ENCODE measurements at regions not wholly inside any gene's neighbourhood (a gene's known extent, or its start where the extent isn't known, plus 50 kb on each side); places are given as distances from the start of the nearest gene placed in this dataset.
A peak's percentile ranks its signal among the peaks of the same experiment; 100 is the strongest.

- CTCF ChIA-PET = no interaction called here
- DNase-seq = peak; percentile 66
These were observed 304.3 kb downstream of the HRH4 start for GRCh38 chr18:24764766-24765165.

More at GRCh38 chr18:24764766-24765165, 304.3 kb downstream of the HRH4 start:
- in situ Hi-C loops (cut with MboI; ENCODE audit: low sequenced_read_pairs) (no loop called here), intact Hi-C loops (cut with micrococcal nuclease) (loop anchor here (10.0 kb wide), 1 partner anchor 100 kb away; no protein-coding TSS in a partner anchor), dilution Hi-C loops (cut with HindIII; ENCODE audit: low sequenced_read_pairs, unreplicated experiment) (no loop called here)
- Histone ChIP-seq H3K36me3 (ENCODE audit: control insufficient read depth, insufficient read depth, low read length) (no peaks in the 10 kb centered on the region), H3K4ac (ENCODE audit: low read depth, low read length) (peak overlapping the region; percentile 38; the same call in 1 of the 2 replicates), H3K4me2 (ENCODE audit: low read depth, low read length) (no peak overlapping the region), H3K23ac (ENCODE audit: low read depth, low read length) (peak overlapping the region; percentile 47; the same call in 1 of the 2 replicates), H4K91ac (ENCODE audit: insufficient read depth, low read depth, low read length) (peak overlapping the region; percentile 92; the same call in 1 of the 2 replicates), H3K4me3 (ENCODE audit: insufficient read depth, low read depth, low read length) (no peak overlapping the region), H2BK15ac (ENCODE audit: low read depth, low read length) (peak overlapping the region; percentile 86; the same call in 1 of the 3 replicates), H2AK5ac (ENCODE audit: low read depth, low read length) (peak overlapping the region; percentile 45; the same call in 1 of the 2 replicates), H3K56ac (ENCODE audit: extremely low read depth, insufficient read depth, low read length) (no peak overlapping the region), H3K4me1 (ENCODE audit: control insufficient read depth, insufficient read depth, low read length) (peaks cover 20% of the 10 kb centered on the region), H2BK120ac (ENCODE audit: low read depth, low read length) (peak overlapping the region; percentile 97), H2BK5ac (ENCODE audit: low read depth, low read length, poor library complexity, severe bottlenecking) (peak overlapping the region; percentile 96), H2BK20ac (ENCODE audit: low read depth, low read length) (peak overlapping the region; percentile 98), H3K14ac (replicated peaks; ENCODE audit: low read depth, low read length) (no peak overlapping the region; the same call in 1 of the 2 replicates), H4K8ac (ENCODE audit: low read depth in 2 of 2, low read length in 2 of 2) (peak overlapping the region; percentile 16 to 84; a peak in 3 of 4 replicates), H4K5ac (ENCODE audit: low read depth, low read length) (peak overlapping the region; percentile 88; the same call in 1 of the 2 replicates), H3K18ac (ENCODE audit: low read depth, low read length) (peak overlapping the region; percentile 95; the same call in 1 of the 2 replicates), H3K27ac (ENCODE audit: insufficient read depth, low read length) (no peak overlapping the region), H2AK9ac (replicated peaks; ENCODE audit: low read depth, low read length, poor library complexity) (peak overlapping the region; percentile 43), H3K9me3 (ENCODE audit: control insufficient read depth, insufficient read depth, low read length) (no peaks in the 10 kb centered on the region), H3K9ac (ENCODE audit: low read depth, low read length) (no peak overlapping the region), H4K20me1 (ENCODE audit: insufficient read depth, low read length) (no peaks in the 10 kb centered on the region), H2AFZ (replicated peaks; ENCODE audit: low read length, poor library complexity) (peak overlapping the region; percentile 13), H3K79me1 (ENCODE audit: low read depth in 1 of 2, low read length in 2 of 2) (no peaks in the 10 kb centered on the region), H3K27me3 (ENCODE audit: control insufficient read depth, insufficient read depth, low read length) (no peaks in the 10 kb centered on the region), H3K9me1 (ENCODE audit: insufficient read depth, low read length) (peaks cover 6% of the 10 kb centered on the region)
- no CpG with 5 or more reads among the region's 5 CpGs for WGBS, 2 experiments (ENCODE audit: extremely low coverage in 2 of 2, insufficient read length in 1 of 2)
- ATAC-seq (ENCODE audit: low read depth) = no peak
- TF ChIP-seq MAFK (IDR thresholded peaks at IDR 0.05; ENCODE audit: low read depth, low read length) = no peak
- no peak for TF ChIP-seq RFX5 (IDR thresholded peaks at IDR 0.05; ENCODE audit: low read depth, low read length)
- no peak for TF ChIP-seq MAZ (IDR thresholded peaks at IDR 0.05; ENCODE audit: borderline replicate concordance, low read depth, low read length)
- TF ChIP-seq CHD1 (IDR thresholded peaks at IDR 0.05; ENCODE audit: low read depth, low read length) = no peak
- no peak for TF ChIP-seq RAD21 (IDR thresholded peaks at IDR 0.05; ENCODE audit: low read length)
- no peak for TF ChIP-seq CEBPB (IDR thresholded peaks at IDR 0.05; ENCODE audit: low read depth, low read length)
- TF ChIP-seq RCOR1 (IDR thresholded peaks at IDR 0.05; ENCODE audit: insufficient replicate concordance, low read length) = no peak
- TF ChIP-seq USF2 (IDR thresholded peaks at IDR 0.05; ENCODE audit: low read depth, low read length) = no peak
- TF ChIP-seq POLR2A (IDR thresholded peaks at IDR 0.05; ENCODE audit: low read depth, low read length) = no peak
- no peak for TF ChIP-seq FOS (IDR thresholded peaks at IDR 0.05; ENCODE audit: low read depth, low read length)
- no peak for TF ChIP-seq BHLHE40 (IDR thresholded peaks at IDR 0.05; ENCODE audit: low read depth, low read length)
- TF ChIP-seq, protein P1, sequence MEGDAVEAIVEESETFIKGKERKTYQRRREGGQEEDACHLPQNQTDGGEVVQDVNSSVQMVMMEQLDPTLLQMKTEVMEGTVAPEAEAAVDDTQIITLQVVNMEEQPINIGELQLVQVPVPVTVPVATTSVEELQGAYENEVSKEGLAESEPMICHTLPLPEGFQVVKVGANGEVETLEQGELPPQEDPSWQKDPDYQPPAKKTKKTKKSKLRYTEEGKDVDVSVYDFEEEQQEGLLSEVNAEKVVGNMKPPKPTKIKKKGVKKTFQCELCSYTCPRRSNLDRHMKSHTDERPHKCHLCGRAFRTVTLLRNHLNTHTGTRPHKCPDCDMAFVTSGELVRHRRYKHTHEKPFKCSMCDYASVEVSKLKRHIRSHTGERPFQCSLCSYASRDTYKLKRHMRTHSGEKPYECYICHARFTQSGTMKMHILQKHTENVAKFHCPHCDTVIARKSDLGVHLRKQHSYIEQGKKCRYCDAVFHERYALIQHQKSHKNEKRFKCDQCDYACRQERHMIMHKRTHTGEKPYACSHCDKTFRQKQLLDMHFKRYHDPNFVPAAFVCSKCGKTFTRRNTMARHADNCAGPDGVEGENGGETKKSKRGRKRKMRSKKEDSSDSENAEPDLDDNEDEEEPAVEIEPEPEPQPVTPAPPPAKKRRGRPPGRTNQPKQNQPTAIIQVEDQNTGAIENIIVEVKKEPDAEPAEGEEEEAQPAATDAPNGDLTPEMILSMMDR (conservative IDR thresholded peaks at IDR 0.05; ENCODE audit: low read depth, low read length) = no peak
- TF ChIP-seq NFE2L2 (IDR thresholded peaks at IDR 0.05; ENCODE audit: low read depth, low read length) = no peak
- no peak for TF ChIP-seq SMC3 (IDR thresholded peaks at IDR 0.05; ENCODE audit: low read depth, low read length)
- TF ChIP-seq, protein P2, sequence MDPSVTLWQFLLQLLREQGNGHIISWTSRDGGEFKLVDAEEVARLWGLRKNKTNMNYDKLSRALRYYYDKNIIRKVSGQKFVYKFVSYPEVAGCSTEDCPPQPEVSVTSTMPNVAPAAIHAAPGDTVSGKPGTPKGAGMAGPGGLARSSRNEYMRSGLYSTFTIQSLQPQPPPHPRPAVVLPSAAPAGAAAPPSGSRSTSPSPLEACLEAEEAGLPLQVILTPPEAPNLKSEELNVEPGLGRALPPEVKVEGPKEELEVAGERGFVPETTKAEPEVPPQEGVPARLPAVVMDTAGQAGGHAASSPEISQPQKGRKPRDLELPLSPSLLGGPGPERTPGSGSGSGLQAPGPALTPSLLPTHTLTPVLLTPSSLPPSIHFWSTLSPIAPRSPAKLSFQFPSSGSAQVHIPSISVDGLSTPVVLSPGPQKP (IDR thresholded peaks at IDR 0.05; ENCODE audit: borderline replicate concordance, low read depth, low read length) = no peak
- no peak for TF ChIP-seq MXI1 (IDR thresholded peaks at IDR 0.05; ENCODE audit: borderline replicate concordance, low read depth, low read length)
- POLR2A ChIA-PET (ENCODE audit: unreplicated experiment) = no interaction called here
- BruUV-seq (replicated peaks) = no TSS peak
